ENCODE measurements at regions not wholly inside any gene's neighbourhood (a gene's known extent, or its start where the extent isn't known, plus 50 kb on each side); places are given as distances from the start of the nearest gene placed in this dataset.

DNA sequence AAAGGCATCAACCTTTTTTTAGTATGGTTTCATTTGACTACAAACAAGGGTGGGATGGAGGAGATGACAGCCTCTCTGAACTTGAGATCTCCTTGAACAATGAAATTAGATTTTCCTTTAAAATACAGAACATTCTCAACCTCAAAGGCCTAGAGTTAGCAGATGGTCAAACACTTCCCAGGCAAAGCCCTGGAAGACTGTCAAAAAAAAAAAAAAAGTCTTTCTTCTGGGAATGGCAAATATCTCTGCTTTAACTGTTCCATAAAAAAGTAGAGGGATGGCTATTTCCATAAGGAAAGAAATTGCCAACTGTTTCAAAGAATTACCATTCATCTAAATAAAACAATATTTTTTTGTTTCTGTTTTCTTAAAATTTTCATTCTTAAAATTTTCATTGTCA lies 870.8 kb downstream of the GALC start:
- TF ChIP-seq, protein P1, sequence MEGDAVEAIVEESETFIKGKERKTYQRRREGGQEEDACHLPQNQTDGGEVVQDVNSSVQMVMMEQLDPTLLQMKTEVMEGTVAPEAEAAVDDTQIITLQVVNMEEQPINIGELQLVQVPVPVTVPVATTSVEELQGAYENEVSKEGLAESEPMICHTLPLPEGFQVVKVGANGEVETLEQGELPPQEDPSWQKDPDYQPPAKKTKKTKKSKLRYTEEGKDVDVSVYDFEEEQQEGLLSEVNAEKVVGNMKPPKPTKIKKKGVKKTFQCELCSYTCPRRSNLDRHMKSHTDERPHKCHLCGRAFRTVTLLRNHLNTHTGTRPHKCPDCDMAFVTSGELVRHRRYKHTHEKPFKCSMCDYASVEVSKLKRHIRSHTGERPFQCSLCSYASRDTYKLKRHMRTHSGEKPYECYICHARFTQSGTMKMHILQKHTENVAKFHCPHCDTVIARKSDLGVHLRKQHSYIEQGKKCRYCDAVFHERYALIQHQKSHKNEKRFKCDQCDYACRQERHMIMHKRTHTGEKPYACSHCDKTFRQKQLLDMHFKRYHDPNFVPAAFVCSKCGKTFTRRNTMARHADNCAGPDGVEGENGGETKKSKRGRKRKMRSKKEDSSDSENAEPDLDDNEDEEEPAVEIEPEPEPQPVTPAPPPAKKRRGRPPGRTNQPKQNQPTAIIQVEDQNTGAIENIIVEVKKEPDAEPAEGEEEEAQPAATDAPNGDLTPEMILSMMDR (IDR thresholded peaks at IDR 0.05): no peak
- no peak for TF ChIP-seq POLR2A (IDR thresholded peaks at IDR 0.05)

Data from right lobe of liver (tissue), 4 donors.